WERI-Rb-1 (cell line): ENCODE measurements at regions not wholly inside any gene's neighbourhood (a gene's known extent, or its start where the extent isn't known, plus 50 kb on each side); places are given as distances from the start of the nearest gene placed in this dataset.

ENCODE experiments used
- DNase-seq: peaks from one replicate; pipeline ENCODE4 v3.0.0-alpha.2; 2020
- H3K27ac ChIP-seq: fragments of 250-450 bp; sonication (Bioruptor Pico); 2 replicates; pipeline ENCODE4 v1.5.1; 2020; ENCODE audit warnings: mild to moderate bottlenecking, moderate library complexity
- H3K27me3 ChIP-seq: fragments of 250-450 bp; sonication (Bioruptor Pico); 2 replicates; pipeline ENCODE4 v1.5.1; 2021; ENCODE audit warnings: mild to moderate bottlenecking, low read depth, moderate library complexity; ENCODE audit not compliant: insufficient read depth, severe bottlenecking
- H3K36me3 ChIP-seq: fragments of 250-450 bp; sonication (Bioruptor Pico); 2 replicates; pipeline ENCODE4 v1.5.1; 2020; ENCODE audit warnings: mild to moderate bottlenecking, moderate library complexity
- H3K4me3 ChIP-seq: 2 replicates; pipeline ENCODE4 v1.5.1; 2011; ENCODE audit warnings: low read depth, mild to moderate bottlenecking, control low read depth, low read length
- H3K9me3 ChIP-seq: fragments of 250-450 bp; sonication (Bioruptor Pico); 2 replicates; pipeline ENCODE4 v1.5.1; 2021; ENCODE audit warnings: mild to moderate bottlenecking, moderate library complexity; ENCODE audit not compliant: severe bottlenecking
- CTCF ChIP-seq: IDR thresholded peaks from 2 replicates; pipeline ENCODE4 v1.5.1; 2011; ENCODE audit warnings: low read depth, mild to moderate bottlenecking, control low read depth, inconsistent platforms, low read length

DNA sequence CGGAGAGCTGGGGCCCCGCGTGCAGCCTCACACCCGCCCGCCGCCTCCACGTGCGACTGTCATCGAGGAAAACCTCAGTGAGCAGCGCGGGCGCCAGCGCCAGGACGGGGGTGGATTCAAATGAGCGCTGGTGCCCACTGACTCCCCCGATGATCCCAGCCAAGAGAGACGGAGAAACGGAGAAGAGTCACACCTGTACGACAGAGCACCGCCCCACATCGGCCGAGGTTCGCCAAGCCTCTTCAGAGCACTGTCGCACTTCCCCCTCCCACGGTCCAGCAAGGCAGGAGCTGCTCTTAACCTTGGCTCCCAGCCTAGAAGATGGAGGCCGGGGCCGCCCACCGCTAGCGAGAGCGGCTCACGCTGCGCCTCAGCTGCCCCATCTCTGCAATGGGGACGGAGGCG lies 130.9 kb upstream of the IQSEC1 start:
- Histone ChIP-seq H3K4me3 (no peak overlapping the region), H3K9me3 (no peaks in the 10 kb centered on the region), H3K27me3 (no peaks in the 10 kb centered on the region), H3K36me3 (no peaks in the 10 kb centered on the region), H3K27ac (no peak overlapping the region)
- TF ChIP-seq CTCF, result no peak
- DNase-seq, result no peak

DNA sequence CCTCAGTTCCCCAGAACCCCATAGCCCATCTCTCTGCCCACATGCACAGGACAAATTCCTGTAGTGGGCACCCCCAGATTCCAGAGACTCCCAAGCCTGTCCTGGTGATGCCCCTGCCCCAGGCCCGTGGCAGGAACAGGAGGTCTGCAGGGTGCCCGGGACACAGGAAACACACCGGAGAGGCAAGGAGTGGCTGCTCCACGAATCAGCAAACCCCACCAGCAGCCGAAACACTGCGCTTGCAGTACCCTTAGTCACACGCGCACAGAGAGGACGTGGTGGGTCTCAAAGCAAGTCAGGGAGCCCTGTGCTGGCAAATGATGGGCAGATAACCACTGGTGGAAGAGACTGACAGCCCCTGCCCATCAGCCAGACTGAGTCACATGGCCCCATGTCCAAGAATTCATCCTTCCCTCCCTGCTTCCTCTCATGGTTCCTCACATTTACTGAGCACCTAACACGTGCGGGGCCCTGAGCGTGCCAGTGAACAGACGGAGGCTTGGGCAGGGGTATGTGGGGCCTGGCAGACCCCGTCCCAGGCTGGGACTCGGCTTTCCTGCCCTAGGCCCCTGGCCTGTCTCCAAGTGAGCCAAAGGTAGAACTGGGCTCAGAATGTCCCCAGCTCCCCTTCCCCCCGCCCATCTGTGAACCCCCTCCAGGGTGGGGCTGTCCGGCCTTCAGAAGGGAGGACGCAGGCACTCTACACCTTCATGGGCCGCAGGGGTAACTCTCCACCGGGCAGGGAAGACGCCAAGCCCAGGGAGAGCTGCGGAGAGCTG lies 130.4 kb upstream of the IQSEC1 start:
- no peak for TF ChIP-seq CTCF
- no peaks in the 10 kb centered on the region for H3K27me3 ChIP-seq
- no peaks in the 10 kb centered on the region for H3K9me3 ChIP-seq
- no peak for DNase-seq
- no peak overlapping the region for H3K27ac ChIP-seq
- no peak overlapping the region for H3K4me3 ChIP-seq
- H3K36me3 ChIP-seq, result no peaks in the 10 kb centered on the region

GRCh38 chr3:13202744-13203397 lies 129.6 kb upstream of the IQSEC1 start:
- no peak for DNase-seq
- no peak overlapping the region for H3K27ac ChIP-seq
- H3K9me3 ChIP-seq, result no peaks in the 10 kb centered on the region
- no peaks in the 10 kb centered on the region for H3K36me3 ChIP-seq
- TF ChIP-seq CTCF, result no peak
- no peaks in the 10 kb centered on the region for H3K27me3 ChIP-seq
- no peak overlapping the region for H3K4me3 ChIP-seq

DNA sequence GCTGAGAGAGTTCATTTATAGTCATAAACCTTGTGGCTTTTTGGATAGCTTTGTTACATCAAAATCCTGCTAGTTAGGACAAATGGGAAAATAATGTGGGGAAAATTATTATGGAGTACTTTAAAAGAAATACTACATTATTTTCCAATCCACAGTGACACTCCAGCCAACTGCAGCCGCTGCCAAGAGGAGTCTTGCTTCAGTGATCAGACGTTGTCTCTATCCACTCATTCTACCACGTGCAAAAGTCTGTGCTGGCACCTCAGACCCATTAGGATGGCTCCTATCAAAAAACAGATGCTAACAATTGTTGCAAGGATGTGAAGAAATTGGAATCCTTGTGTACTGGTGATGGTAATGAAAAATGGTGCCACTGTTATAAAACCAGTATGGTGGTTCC lies 128.6 kb upstream of the IQSEC1 start:
- H3K27ac ChIP-seq, result no peak overlapping the region
- no peaks in the 10 kb centered on the region for H3K36me3 ChIP-seq
- H3K27me3 ChIP-seq, result no peaks in the 10 kb centered on the region
- no peak overlapping the region for H3K4me3 ChIP-seq
- TF ChIP-seq CTCF, result no peak
- no peak for DNase-seq
- no peaks in the 10 kb centered on the region for H3K9me3 ChIP-seq

DNA sequence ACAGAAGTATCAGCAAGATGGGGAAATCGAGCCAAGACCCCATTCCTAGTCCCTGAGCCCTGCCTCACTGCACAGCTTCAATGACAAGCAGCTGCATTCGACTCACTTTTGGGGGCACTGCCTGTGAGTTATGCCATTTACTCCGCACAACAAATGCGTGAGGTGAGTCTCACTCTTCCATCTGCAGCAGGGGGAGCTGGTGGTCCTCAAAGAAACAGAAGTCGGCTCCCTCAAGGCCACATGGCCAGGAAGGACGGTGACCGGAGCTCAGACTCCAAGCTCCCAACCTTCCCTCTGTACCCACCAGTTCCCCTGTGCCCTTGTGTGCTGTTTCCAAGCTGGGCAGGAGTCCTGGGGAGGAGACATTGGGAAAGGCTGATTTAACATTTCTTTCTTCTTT lies 127.7 kb upstream of the IQSEC1 start:
- peak; percentile 65 for DNase-seq
- peak; percentile 53; the same call in 1 of the 2 replicates for TF ChIP-seq CTCF
- no peaks in the 10 kb centered on the region for H3K9me3 ChIP-seq
- H3K4me3 ChIP-seq, result no peak overlapping the region
- H3K36me3 ChIP-seq, result no peaks in the 10 kb centered on the region
- no peak overlapping the region for H3K27ac ChIP-seq
- no peaks in the 10 kb centered on the region for H3K27me3 ChIP-seq

DNA sequence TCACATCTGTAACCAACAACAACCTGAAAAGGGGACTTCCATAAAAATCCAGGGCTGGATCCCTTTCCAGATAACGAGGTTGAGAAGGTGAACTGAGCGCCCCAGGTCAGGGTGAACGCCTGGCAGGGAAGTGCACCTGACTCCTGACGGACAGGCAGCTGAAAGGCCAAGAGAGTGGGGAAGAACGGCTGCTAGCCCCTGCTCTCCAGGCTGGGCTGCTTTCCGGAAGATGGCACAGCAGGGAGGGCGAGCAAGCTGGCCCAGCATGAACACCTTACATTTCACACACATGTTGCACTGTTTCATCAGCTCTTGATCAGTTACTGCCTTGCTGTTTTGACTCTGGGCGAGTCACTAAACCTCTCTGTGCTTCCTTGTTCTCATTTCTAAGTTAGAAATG lies 127.2 kb upstream of the IQSEC1 start:
- no peak for TF ChIP-seq CTCF
- H3K9me3 ChIP-seq, result no peaks in the 10 kb centered on the region
- no peaks in the 10 kb centered on the region for H3K36me3 ChIP-seq
- no peak for DNase-seq
- H3K27me3 ChIP-seq, result no peaks in the 10 kb centered on the region
- H3K27ac ChIP-seq, result no peak overlapping the region
- no peak overlapping the region for H3K4me3 ChIP-seq
